ENCODE measurements at regions not wholly inside any gene's neighbourhood (a gene's known extent, or its start where the extent isn't known, plus 50 kb on each side); places are given as distances from the start of the nearest gene placed in this dataset.

GRCh38 chr1:232369451-232370296 is 260.3 kb downstream of the SIPA1L2 start:
- no peak overlapping the region for H3K27ac ChIP-seq (ENCODE audit: control insufficient read depth, insufficient read depth, low read length)
- no peak overlapping the region for H3K4me2 ChIP-seq (ENCODE audit: control insufficient read depth, extremely low read depth, insufficient read depth, low read depth, low read length)
- no peak overlapping the region for H2AFZ ChIP-seq (ENCODE audit: control insufficient read depth, low read length)
- no peaks in the 10 kb centered on the region for H3K27me3 ChIP-seq (ENCODE audit: control insufficient read depth, extremely low read depth, insufficient read depth, low read length)
- dilution Hi-C loops (cut with MboI; ENCODE audit: extremely low pct_ligation_motif_present, low sequenced_read_pairs): no loop called here
- no peaks in the 10 kb centered on the region for H3K4me1 ChIP-seq (ENCODE audit: control insufficient read depth, extremely low read depth, insufficient read depth, low read length)
- no peaks in the 10 kb centered on the region for H3K79me2 ChIP-seq (ENCODE audit: control insufficient read depth, insufficient read depth, low read length)
- H4K20me1 ChIP-seq (ENCODE audit: control insufficient read depth, extremely low read depth, insufficient read depth, low read length): no peaks in the 10 kb centered on the region
- no peaks in the 10 kb centered on the region for H3K36me3 ChIP-seq (ENCODE audit: control insufficient read depth in 2 of 2, extremely low read depth in 1 of 2, insufficient read depth in 2 of 2, low read length in 2 of 2)
- no peak for TF ChIP-seq EZH2 (IDR thresholded peaks at IDR 0.05; ENCODE audit: low read length)
- TF ChIP-seq CTCF (optimal IDR thresholded peaks at IDR 0.05 in 1 of 3, IDR thresholded peaks at IDR 0.05 in 1 of 3, conservative IDR thresholded peaks at IDR 0.05 in 1 of 3; ENCODE audit: extremely low read depth in 1 of 3, insufficient read depth in 2 of 3, low read length in 3 of 3): no peak
- FAIRE-seq: no peak
- H3K4me3 ChIP-seq (ENCODE audit: control insufficient read depth in 2 of 3, extremely low read depth in 1 of 3, insufficient read depth in 2 of 3, low read depth in 1 of 3, low read length in 3 of 3): no peak overlapping the region
- H3K9me3 ChIP-seq (ENCODE audit: control insufficient read depth, low read depth, low read length): no peaks in the 10 kb centered on the region
- H3K9me1 ChIP-seq (ENCODE audit: control insufficient read depth, extremely low read depth, insufficient read depth, low read length): no peaks in the 10 kb centered on the region
- H3K9ac ChIP-seq (ENCODE audit: control insufficient read depth, extremely low read depth, insufficient read depth, low read length): no peak overlapping the region
- DNase-seq (ENCODE audit: low read depth, low spot score): no peak

GRCh38 chr1:232368821-232369321 is 261.1 kb downstream of the SIPA1L2 start:
- Histone ChIP-seq H2AFZ (ENCODE audit: control insufficient read depth, low read length) (no peak overlapping the region), H3K36me3 (ENCODE audit: control insufficient read depth in 2 of 2, extremely low read depth in 1 of 2, insufficient read depth in 2 of 2, low read length in 2 of 2) (no peaks in the 10 kb centered on the region), H4K20me1 (ENCODE audit: control insufficient read depth, extremely low read depth, insufficient read depth, low read length) (no peaks in the 10 kb centered on the region), H3K9me1 (ENCODE audit: control insufficient read depth, extremely low read depth, insufficient read depth, low read length) (no peaks in the 10 kb centered on the region), H3K79me2 (ENCODE audit: control insufficient read depth, insufficient read depth, low read length) (no peaks in the 10 kb centered on the region), H3K4me2 (ENCODE audit: control insufficient read depth, extremely low read depth, insufficient read depth, low read depth, low read length) (no peak overlapping the region), H3K9me3 (ENCODE audit: control insufficient read depth, low read depth, low read length) (no peaks in the 10 kb centered on the region), H3K27ac (ENCODE audit: control insufficient read depth, insufficient read depth, low read length) (no peak overlapping the region), H3K4me1 (ENCODE audit: control insufficient read depth, extremely low read depth, insufficient read depth, low read length) (no peaks in the 10 kb centered on the region), H3K9ac (ENCODE audit: control insufficient read depth, extremely low read depth, insufficient read depth, low read length) (no peak overlapping the region), H3K4me3 (ENCODE audit: control insufficient read depth in 2 of 3, extremely low read depth in 1 of 3, insufficient read depth in 2 of 3, low read depth in 1 of 3, low read length in 3 of 3) (no peak overlapping the region), H3K27me3 (ENCODE audit: control insufficient read depth, extremely low read depth, insufficient read depth, low read length) (no peaks in the 10 kb centered on the region)
- DNase-seq (ENCODE audit: low read depth, low spot score) (no peak), FAIRE-seq (no peak)
- dilution Hi-C loops (cut with MboI; ENCODE audit: extremely low pct_ligation_motif_present, low sequenced_read_pairs): no loop called here
- TF ChIP-seq CTCF (optimal IDR thresholded peaks at IDR 0.05 in 1 of 3, IDR thresholded peaks at IDR 0.05 in 1 of 3, conservative IDR thresholded peaks at IDR 0.05 in 1 of 3; ENCODE audit: extremely low read depth in 1 of 3, insufficient read depth in 2 of 3, low read length in 3 of 3) (no peak), EZH2 (IDR thresholded peaks at IDR 0.05; ENCODE audit: low read length) (no peak)

Measured in keratinocyte (primary cell).